ENCODE measurements at regions not wholly inside any gene's neighbourhood (a gene's known extent, or its start where the extent isn't known, plus 50 kb on each side); places are given as distances from the start of the nearest gene placed in this dataset.

DNA sequence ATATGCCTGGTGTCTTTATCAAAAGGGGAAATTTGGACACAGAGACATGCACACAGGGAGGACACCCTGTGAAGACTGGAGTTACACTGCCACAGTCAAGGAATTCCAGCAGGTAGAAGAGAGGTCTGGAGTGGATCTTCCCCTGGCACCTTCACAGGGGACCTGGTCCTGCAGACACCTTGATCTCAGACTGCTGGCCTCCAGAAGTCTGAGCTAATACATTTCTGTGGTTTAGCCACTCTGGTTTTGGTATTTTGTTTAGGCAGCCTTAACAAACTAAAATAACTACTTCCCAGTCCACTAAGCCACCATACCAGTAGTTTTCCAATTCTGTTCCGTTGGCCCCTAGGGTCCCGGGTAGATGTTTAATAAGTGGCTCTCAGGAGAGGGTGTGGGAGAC is 164.7 kb downstream of the SETD4 start:
- no peak for DNase-seq (ENCODE audit: low spot score)

GRCh38 chr21:35893156-35893555 is 167.2 kb downstream of the SETD4 start:
- DNase-seq (ENCODE audit: low spot score) = no peak

- no peak for DNase-seq (ENCODE audit: low spot score)
Measured at GRCh38 chr21:35886887-35887286, 173.4 kb downstream of the SETD4 start.

GRCh38 chr21:35885942-35886541 is 174.3 kb downstream of the SETD4 start:
- no peak for DNase-seq (ENCODE audit: low spot score)

GRCh38 chr21:35882791-35883240 is 177.5 kb downstream of the SETD4 start:
- no peak for DNase-seq (ENCODE audit: low spot score)

DNA sequence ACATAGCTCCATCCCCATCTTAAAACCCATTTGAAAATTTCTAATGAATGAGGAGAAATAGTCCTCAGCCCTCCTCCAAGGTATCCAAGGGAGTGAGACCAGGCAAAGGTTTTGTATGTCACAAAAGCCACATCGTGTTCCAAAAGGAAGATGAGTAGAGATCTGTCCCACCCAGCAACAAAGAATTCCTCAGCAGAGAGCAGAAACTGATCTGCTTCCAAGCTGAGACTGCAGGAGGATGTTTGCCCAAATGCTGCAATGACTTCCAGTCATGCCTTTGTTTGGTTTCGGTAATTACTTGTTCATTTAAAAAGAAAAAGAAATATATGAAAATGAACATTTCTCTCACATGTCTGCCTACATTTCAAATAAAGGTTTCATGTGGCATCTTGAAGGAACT is 186.9 kb downstream of the SETD4 start:
- DNase-seq (ENCODE audit: low spot score) = no peak

DNA sequence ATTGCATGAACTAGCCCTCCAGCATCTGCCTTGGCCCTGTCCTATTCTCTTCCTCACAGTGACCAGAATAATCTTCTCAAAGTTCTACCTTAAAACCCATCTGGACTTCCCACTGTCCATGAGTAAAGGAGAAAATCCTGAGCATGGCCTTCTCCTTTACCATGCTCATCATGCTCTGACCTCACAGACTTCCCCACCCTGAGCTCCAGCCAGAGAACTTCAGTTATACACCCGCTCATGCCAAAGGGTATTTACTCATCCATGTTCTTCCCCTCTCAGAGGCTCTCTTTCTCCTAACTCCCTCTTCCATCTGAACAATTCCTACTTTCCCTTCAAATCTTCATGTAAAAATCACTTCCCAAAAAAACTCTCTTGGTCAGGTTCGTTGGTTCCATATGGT is 188.4 kb downstream of the SETD4 start:
- DNase-seq (ENCODE audit: low spot score) = no peak

DNA sequence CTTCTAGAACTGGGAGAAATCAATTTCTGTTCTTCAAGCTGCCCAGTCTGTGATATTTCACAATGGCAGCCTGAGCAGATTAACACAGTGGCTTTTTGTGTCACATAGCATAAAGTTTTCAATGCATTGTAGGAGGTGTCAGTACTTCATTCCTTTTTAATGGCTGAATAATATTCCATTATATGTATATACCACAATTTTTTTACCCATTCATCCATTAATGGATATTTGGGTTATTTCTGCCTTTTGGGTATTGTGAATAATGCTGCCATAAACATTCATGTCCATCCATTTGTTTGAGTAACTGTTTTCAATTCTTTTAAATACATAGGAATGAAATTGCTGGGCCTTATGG is 191.5 kb downstream of the SETD4 start:
- DNase-seq (ENCODE audit: low spot score) = no peak

GRCh38 chr21:35868005-35868868 is 192.1 kb downstream of the SETD4 start:
- no peak for DNase-seq (ENCODE audit: low spot score)

DNA sequence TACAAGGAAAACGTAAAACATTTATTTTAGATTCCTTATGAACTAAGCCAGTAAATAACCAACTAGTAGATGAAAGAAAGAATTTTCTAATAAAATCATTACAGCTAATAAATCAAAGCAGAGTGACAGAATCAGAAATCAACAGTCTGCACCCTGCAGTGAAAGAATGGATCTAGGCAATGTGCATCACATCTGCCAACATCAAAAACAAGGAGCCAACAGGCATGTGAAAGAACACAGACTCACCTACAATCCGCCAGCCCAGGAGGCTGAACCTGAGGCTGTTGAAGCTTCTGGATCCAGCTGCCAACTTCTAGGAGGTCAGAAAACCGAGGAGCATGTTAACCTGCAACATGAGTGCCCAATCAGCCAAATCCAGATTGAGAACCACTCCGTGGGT is 196.3 kb downstream of the SETD4 start:
- no peak for DNase-seq (ENCODE audit: low spot score)

GRCh38 chr21:35862969-35863368 is 197.4 kb downstream of the SETD4 start:
- no peak for DNase-seq (ENCODE audit: low spot score)

GRCh38 chr21:35861661-35862060 is 198.7 kb downstream of the SETD4 start:
- no peak for DNase-seq (ENCODE audit: low spot score)

- no peak for DNase-seq (ENCODE audit: low spot score)
Measured at GRCh38 chr21:35860189-35860869, 200.0 kb downstream of the SETD4 start.

GRCh38 chr21:35859677-35860076 is 200.6 kb downstream of the SETD4 start:
- no peak for DNase-seq (ENCODE audit: low spot score)

DNA sequence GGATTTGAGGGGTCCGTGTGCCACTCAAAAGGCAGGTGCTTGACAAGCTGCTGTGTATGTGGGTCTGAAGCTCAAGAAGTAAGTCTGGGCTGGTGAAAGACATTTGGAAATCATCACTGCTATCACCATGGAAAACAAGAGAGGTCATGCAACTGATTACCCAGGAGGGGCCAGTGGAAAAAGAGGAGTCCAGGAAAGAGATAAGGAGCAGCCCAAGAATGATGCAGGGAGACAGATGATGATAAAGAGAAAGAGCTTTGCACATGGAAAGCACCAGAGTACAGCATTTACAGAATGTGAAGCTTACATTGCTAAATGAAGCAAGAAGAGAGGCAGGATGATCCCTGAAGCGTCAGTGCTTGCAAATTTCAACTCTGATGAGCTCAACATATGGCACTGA is 203.2 kb downstream of the SETD4 start:
- no peak for DNase-seq (ENCODE audit: low spot score)

DNA sequence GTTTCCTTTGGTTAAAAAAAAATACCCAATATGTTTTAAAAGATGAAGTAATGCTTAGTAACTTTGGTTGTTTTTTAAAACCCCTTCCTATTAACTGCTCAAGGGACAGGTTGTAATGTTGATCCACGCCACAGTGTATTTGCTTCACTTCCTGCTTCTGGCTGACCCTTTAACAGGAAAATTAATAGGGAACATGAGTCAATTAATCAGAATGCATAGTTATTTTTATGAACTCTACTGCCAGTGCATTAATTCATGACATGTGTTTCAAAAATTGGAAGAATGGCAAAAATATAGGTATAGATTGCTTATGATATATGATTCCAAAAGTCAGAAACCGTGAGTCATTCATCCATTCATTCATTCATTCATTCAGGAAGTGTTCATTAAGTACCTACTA is 204.8 kb downstream of the SETD4 start:
- DNase-seq (ENCODE audit: low spot score) = no peak

DNA sequence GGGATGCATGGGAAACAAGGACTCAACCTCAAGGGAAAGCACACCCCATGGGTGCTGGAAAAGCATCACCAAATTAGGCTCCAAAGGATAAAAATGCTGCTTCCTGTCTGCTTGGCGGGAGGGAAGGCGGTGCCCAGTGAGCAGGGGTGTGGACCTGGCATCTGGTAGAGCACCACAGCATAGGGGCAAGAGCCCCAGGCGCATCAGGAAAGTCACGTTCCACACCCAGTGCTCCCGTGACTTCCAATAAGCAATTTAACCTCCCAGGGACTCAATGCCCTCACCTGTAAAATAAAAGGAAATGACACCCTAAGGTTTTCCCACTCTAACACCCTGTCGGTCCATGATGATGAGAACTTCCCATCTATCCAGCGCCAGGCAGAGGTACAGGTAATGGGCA is 206.0 kb downstream of the SETD4 start:
- DNase-seq (ENCODE audit: low spot score) = no peak

DNA sequence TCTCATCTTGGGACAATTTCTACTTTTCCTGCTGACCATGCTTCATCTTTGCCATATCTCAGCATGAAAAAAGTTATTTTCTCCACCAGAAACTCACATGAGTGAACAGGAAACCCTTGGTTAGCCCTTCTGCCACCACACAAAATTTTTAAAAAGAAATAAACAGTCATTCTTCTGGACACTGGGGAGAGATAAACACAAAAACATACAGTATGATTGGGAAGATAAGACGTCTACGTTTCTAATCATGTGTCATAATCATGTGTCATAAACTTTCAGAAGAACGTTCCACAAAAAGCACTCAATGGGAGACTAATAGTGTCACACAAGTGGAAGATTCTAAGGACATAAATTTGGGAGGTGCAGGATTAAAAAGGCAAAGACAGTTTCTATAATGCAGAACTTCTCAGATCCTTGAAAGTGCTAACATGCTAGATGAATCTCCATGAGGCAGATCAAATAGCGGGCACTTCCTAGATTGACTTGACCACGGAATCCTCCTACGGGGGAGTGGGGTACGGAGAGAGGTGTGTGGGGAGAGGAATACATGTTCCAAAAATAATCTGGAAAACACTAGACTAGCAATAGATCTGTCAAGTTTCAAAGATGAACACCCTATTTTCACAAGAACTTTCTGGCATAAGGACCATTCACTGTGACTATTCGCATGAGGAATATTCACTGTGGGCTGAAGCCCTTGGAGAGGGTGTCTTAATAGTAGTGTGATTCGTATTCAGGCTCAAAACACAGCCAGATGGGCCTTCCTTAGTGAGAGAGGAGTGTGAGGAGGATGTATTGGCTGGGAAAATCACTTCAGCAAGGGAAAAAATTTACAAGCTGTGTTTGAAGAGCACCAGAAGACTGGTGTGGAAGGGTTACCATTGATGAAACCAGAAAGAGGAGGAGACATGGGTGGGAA is 206.7 kb downstream of the SETD4 start:
- no peak for DNase-seq (ENCODE audit: low spot score)

- no peak for DNase-seq (ENCODE audit: low spot score)
Measured at GRCh38 chr21:35852820-35853219, 207.5 kb downstream of the SETD4 start.

GRCh38 chr21:35850542-35851103 is 209.7 kb downstream of the SETD4 start:
- no peak for DNase-seq (ENCODE audit: low spot score)

GRCh38 chr21:35850029-35850428 is 210.3 kb downstream of the SETD4 start:
- DNase-seq (ENCODE audit: low spot score) = no peak

- DNase-seq (ENCODE audit: low spot score) = no peak
Measured at GRCh38 chr21:35849144-35849543, 211.2 kb downstream of the SETD4 start.
